MM.1S (cell line): ENCODE measurements at regions not wholly inside any gene's neighbourhood (a gene's known extent, or its start where the extent isn't known, plus 50 kb on each side); places are given as distances from the start of the nearest gene placed in this dataset.

ENCODE experiments used
- EZH2 ChIP-seq: fragments of 300-600 bp; sonication (generic); optimal IDR thresholded peaks from 2 replicates; pipeline ENCODE3; 2017; ENCODE audit warnings: low read depth, mild to moderate bottlenecking, antibody characterized with exemption, low read length, mixed read lengths
- TF ChIP-seq, protein P1 (sequence below): fragments of 300-600 bp; sonication (generic); IDR thresholded peaks from 2 replicates; pipeline ENCODE4 v1.5.1; 2016; ENCODE audit warnings: antibody characterized with exemption, low read length, mixed read lengths

DNA sequence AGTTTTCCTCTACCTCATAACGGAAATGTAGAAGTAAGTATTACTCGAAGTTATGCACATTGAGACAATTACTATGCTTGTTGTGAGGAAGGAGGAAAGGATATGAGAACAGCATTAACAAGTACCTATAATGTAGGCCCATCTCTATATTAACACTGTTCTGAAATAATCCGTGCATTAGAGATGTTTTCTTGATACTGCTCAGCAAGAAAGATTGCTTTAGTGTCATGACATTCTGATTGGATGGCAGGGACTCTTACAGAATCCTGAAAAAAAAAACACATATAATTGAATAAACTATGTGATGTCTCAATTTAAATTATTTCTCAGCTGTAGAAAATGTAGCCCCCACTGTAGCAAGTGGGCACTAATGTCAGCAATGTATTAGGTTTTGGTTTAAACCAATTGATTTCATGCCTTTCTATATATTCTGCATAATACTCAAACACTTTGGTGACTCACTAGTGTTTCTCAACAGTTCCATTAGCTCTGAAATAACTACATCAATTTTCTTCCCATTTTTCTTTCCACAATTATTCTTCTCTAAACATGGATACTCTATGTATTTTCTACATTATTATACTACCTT is 598.3 kb upstream of the BCHE start:
- TF ChIP-seq, protein P1, sequence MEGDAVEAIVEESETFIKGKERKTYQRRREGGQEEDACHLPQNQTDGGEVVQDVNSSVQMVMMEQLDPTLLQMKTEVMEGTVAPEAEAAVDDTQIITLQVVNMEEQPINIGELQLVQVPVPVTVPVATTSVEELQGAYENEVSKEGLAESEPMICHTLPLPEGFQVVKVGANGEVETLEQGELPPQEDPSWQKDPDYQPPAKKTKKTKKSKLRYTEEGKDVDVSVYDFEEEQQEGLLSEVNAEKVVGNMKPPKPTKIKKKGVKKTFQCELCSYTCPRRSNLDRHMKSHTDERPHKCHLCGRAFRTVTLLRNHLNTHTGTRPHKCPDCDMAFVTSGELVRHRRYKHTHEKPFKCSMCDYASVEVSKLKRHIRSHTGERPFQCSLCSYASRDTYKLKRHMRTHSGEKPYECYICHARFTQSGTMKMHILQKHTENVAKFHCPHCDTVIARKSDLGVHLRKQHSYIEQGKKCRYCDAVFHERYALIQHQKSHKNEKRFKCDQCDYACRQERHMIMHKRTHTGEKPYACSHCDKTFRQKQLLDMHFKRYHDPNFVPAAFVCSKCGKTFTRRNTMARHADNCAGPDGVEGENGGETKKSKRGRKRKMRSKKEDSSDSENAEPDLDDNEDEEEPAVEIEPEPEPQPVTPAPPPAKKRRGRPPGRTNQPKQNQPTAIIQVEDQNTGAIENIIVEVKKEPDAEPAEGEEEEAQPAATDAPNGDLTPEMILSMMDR: no peak
- TF ChIP-seq EZH2: no peak
